ENCODE measurements at regions not wholly inside any gene's neighbourhood (a gene's known extent, or its start where the extent isn't known, plus 50 kb on each side); places are given as distances from the start of the nearest gene placed in this dataset.
"Not testable (repeated sequence)": the region's sequence is repeated elsewhere in the genome, so short reads cannot be mapped to it uniquely, and the experiment has no call there.

DNA sequence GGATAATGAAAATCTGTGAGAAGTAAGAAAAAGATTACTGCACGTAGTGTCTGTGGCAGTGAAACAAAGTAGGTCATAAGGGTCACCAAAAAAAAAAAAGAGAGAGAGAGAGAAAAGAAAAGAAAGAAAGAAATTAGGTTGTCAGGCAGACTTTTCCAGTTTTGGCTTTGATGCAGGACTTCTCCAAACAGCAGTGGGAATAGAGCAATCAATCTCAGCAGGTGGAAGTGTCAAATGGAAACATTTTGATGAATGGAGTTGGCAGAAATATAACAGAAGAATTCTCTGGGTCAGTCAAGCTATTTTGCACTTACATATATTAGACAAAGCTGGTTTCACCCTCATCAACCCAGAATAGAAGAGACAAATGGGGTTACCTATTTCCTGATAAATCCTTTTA is 745.8 kb downstream of the SLC6A15 start:
- DNase-seq: no peak
- intact Hi-C loops (cut with DNase I): no loop called here

DNA sequence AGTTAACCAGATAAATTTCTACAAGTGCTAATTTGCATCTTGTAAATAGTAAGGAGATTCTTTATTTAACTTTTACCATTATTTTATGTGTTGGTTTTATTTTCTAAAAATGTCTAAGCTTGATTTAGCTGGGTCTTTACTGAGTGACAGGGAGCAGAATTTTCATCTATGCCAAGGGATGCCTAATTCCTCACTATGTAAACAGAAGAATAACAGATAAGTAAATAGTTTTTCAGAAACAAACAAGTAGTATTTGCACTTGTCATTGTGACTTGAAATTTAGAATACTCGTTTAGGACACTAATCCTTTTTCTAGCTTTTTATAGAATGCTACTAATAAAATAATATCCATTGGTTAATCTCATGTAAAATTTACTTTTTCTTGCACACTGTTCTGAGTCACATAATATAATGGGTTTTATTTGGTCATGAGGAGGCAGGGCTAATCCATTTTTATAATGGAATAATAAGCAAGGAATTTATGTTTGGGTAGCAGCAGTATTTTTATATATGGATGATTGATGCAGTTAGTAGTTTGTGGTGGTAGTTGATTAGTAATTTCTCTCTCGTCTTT is 746.5 kb downstream of the SLC6A15 start:
- no peak for DNase-seq
- intact Hi-C loops (cut with DNase I): no loop called here

DNA sequence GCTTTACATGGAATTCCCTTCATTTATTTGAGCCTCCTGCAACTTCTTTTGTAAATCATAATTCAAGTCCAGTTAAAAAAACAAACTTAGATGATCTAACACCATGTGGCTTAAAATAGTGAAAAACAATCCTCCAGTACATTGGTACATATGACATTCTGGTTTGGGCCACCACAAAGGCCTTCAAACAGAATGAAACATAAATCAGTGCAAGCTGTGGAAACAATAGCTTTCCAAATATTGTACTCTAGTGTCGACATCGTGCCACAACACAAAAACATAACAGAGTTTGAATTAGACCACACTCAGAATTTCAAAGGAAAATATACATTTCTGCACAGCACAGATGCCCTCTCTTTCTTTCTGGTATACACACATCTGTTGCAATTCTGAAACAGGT is 751.3 kb downstream of the SLC6A15 start:
- DNase-seq: no peak
- intact Hi-C loops (cut with DNase I): no loop called here

DNA sequence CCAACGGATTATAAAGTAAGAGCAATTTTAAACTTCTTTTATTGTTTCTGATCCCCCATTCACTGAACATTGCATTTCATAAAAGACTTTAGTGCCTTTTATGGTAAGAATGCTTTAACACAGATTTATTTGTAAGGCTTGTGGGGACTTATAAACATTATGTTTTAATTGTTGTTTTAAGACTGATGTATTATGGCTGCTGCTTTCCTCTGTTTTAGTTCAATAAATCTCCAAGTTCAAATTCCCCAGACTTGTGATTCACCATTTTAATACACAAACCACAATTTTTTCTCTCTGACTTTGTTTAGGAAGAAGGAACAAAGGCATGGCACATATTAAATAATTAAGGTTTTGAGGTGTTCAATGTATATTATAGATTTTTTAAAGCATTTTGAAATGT is 753.3 kb downstream of the SLC6A15 start:
- intact Hi-C loops (cut with DNase I): no loop called here
- DNase-seq: no peak

DNA sequence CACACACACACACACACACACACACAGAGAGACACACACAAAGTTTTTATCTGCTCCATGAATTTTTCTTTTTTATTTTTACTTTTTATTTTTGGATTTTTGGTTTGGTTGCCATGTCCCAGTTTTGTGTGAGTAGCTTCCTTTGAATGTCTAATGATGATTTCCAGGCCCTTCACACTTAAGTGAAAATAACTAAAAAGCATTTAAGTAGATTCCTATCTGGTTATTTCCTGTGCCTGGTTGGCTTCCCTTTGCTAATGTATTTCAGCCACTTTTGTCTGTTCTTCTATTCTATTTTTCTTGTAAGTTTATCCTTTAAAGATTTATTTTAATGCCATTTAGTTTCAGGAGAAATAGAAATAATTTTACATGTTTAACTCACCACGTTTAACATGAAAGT is 755.4 kb downstream of the SLC6A15 start:
- intact Hi-C loops (cut with DNase I): no loop called here
- DNase-seq: no peak

DNA sequence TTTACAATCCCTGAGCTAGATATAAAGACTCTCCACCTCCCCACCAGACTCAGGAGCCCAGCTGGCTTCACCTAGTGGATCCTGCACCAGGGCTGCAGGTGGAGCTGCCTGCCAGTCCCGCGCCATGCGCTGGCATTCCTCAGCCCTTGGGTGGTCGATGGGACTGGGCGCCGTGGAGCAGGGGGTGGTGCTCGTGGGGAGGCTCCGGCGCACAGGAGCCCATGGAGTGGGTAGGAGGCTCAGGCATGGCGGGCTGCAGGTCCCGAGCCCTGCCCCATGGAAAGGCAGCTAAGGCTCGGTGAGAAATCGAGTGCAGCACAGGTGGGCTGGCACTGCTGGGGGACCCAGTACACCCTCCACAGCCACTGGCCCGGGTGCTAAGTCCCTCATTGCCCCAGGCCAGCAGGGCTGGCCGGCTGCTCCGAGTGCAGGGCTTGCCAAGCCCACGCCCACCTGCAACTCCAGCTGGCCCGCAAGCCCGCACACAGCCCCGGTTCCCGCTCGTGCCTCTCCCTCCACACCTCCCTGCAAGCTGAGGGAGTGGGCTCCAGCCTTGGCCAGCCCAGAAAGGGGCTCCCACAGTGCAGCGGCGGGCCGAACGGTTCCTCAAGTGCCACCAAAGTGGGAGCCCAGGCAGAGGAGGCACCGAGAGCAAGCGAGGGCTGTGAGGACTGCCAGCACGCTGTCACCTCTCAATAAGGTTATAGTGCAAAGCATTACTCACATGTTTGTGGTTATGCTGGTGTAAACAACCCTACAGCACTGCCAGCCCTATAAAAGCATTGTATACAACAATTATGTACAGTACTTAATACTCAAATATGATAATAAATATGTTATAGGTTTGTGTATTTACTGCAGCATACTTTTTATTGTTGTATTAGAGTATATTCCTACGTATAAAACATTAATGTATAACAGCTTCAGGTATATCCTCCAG is 757.3 kb downstream of the SLC6A15 start:
- intact Hi-C loops (cut with DNase I): not testable (repeated sequence)
- peak in 2 of 10 donors; percentile 46 to 81 for DNase-seq

DNA sequence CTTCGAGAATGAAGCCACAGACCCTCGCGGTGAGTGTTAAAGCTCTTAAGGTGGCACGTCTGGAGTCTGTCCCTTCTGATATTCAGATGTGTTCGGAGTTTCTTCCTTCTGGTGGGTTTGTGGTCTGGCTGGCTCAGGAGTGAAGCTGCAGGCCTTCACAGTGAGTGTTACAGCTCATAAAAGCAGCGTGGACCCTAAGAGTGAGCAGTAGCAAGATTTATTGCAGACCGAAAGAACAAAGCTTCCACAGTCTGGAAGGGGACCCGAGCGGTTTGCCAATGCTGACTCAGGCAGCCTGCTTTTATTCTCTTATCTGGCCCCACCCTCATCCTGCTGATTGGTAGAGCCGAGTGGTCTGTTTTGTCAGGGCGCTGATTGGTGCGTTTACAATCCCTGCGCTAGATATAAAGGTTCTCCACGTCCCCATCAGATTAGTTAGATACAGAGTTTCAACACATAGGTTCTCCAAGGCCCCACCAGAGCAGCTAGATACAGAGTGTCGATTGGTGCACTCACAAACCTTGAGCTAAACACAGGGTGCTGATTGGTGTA is 758.1 kb downstream of the SLC6A15 start:
- DNase-seq: peak in 1 of 10 donors; percentile 19
- intact Hi-C loops (cut with DNase I): not testable (repeated sequence)

DNA sequence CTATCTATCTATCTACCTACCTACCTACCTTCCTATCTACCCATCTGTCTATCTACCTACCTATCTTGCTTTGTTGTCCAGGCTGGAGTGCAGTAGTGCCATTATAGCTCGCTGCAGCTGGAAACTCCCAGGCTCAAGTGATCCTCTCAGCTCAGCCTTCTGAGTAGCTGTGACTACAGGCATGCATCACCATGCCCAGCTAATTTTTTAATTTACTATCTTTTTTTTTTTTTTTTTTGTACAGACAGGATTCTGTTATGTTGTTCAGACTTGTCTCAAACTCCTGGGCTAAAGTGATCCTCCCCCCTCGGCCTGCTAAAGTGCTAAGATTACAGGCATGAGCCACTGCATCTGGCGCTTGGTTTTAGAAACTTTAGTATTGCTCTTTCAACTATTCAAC is 762.4 kb downstream of the SLC6A15 start:
- no peak for DNase-seq
- intact Hi-C loops (cut with DNase I): no loop called here

DNA sequence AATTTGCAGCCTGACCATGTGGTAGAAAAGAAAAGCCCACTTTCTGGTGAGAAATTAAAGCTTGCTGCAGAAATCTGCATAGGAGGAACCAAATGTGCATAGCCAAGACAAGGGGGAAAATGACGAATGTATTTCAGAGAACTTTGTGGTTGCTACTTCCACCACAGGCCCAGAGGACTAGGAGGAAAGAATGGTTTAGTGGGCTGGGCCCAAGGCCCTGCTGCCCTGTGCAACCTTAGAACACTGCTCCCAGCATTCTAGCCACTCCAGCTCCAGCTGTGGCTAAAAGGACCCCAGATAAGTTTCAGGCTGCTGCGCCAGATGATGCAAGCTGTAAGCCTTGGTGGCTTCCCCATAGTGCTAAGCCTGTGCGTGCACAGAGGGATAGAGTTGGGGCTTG is 764.3 kb downstream of the SLC6A15 start:
- intact Hi-C loops (cut with DNase I): no loop called here
- no peak for DNase-seq

DNA sequence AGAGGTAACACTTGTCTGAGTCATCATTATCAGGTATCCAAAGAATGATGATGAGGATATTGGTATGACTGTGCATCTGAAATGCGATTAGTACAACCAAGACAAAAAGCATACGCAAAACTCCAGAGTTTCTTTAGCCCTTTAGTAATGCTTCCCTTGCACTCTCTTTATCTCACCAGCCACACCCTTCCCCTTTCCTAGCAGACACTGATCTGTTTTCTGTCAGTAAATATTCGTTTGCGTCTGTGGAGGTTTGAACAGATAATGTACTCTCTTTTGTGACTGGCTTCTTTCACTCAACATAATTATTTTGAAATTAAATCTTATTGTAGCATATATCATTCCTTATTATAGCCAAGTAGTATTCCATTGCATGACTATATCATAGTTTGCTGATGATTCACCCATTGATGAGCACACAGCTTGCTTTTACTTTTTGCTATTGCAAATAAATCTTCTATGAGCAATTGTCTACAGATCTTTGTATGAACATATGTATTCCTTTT is 775.7 kb downstream of the SLC6A15 start:
- intact Hi-C loops (cut with DNase I): no loop called here
- DNase-seq: no peak

DNA sequence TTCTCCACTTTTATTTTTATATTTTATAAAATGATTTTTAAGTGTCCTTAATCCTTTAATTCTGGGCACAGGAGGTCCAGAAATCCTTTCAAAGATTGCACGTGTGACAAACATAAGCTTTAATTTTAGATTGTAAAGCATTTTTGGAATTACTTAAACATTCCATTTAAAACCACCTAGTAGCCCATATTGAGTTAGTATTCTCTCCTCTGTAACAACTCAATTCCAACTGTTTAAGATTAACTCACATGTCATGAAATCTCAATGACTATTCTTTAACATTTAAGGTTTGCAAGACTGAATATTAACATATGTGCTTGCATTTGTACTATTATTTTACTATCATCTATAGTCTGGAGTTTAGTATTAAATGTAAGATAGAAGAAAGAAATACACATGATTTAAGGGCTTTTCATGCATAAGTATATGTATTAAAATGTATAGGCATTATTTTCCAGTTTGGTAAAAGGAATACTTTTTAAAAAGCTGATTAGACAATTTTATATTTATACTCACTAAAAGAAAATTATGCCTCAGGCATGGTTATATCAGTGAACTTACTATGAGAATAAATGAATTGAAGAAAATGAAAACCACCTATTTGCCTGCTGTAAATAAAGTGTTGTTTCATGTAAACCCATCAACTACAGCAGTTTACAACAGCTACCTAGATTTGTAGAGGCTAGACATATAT is 776.9 kb downstream of the SLC6A15 start:
- DNase-seq: no peak
- intact Hi-C loops (cut with DNase I): no loop called here

DNA sequence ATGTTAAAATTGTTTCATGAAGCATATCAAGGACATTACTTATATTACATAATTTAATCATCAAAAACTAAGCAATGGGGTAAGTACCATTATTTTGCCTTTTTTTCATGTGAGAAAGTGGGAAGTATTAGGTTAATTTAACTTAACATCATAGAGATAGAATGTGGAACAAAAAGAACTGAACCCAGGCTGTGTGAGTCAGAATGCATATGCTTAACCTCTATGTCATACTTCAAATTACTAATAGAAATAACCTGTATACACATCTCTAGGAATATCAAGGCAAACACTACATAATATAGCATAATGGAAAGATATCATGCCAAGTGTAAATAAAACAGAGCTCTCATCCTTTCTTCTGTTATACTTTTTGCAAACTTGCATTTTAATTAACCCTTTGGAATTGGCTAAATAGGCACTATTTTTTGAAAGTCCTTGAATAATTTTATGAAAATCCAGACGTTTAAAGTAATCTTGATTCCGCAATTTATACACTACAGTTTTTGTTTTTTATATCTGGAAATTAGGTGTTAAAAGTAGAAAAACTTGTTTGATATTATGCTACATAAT is 777.7 kb downstream of the SLC6A15 start:
- no peak for DNase-seq
- intact Hi-C loops (cut with DNase I): no loop called here

DNA sequence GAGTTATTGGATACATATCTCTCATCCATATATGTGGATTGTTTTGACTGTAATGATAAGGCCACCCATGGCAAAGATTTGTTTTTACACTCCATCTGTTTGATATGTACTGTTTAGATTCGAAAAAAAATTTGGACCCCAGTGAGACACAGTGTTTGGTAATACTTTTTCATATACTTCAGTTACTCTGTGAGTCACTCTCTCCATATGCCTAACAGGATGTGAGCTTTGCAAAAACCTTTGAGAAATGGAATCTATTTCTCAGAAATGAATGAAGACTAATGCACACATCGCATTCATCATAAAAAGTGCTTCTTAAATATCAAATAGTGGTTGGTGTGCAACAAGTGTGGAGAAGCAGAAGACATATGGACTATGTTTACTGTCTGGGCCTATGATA is 781.5 kb downstream of the SLC6A15 start:
- no peak for DNase-seq
- intact Hi-C loops (cut with DNase I): no loop called here

DNA sequence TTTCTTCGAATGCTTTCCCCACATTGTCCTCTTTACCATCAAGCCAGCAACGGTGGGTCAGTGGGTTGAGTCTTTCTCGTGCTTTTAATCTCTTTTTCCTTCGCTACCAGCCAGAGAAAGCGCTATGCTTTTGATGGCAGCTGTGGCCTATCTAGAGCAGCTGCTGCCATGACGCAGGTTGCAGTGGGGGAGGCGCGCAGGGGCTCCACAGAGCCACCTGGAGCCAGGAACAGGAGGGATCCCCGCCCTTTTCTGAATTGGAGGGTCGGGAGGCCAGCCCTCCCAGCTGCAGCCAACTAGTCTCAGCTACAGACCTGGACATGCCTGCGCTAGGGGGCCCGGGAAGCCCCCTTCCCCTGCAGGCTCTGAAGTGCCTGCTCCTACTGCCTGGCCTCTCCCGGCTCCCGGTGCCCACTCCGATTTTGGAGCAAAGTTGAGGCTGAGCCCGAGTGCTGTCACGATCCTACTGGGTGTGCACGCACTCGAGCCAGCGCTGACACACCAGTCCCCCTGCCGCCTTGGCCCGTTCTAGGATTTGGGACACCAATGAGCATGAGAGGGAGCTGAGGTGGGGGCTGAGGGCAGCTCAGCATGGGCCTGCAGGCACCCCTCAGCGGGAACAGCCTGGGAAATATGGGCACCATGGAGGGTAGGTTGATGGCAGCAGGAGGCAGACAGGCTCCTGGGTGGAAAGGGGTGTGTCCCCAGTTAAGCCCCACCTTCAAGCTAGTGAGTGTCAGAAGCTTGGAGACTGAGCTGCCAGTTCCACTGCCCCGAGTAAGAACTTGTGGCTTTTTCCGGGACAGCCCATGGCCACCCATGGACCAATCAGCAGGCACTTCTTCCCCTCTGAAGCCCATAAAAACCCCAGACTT is 784.2 kb downstream of the SLC6A15 start:
- intact Hi-C loops (cut with DNase I): no loop called here
- DNase-seq: peak in 3 of 10 donors; percentile 63 to 66 (median 65)

DNA sequence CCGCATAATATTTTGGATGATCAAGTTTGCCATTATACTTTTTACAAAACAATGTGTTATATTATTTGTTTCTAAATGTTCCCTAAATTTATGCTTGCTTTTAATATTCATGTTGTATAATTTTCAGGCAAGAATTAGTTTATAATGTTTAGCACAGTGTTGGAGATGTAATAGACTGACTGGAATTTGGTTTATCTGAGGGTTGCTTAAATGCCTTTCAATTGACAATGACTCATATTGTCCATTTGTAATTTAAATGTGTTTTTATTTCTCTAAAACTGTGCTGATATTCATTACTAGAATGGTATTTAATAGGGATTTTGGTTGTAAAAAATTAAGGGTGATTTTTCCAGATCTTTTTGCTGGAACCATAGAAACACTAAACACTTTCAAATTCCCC is 788.4 kb downstream of the SLC6A15 start:
- no peak for DNase-seq
- intact Hi-C loops (cut with DNase I): no loop called here

DNA sequence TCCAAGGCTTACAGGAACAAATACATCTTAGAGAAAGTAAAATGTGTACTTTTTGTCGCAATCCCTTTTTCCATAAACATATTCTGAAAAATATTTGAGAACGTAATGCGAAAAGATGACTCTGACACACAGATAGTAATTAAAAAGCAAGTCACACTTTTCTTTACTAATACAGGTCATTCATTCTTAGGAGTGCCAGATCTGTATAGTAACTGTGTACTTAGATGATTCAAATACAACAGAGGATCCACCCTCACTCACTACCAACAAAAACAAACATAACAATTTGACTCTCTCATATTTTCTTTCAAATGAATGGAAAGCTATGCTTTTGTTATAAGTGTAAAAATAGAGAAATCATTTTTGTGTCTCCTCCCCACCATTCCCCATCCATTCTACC is 795.4 kb downstream of the SLC6A15 start:
- intact Hi-C loops (cut with DNase I): no loop called here
- DNase-seq: no peak

DNA sequence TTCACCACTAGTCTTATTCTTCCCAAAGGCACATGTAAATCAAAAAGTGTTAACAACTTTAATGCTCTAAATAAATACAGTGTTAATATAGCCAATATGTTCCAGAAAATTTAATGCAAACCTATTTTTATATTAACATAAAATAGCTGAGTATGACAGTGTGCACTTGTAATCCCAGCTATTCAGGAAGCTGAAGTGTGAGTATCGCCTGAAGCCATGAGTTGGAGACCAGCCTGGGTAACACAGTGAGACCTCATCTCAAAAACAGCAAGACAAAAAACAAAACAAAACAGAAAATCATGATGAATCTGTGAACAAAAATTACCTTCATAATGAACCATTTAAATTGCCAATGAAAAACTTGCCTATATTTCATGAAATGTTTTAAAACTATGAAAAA is 798.9 kb downstream of the SLC6A15 start:
- DNase-seq: no peak
- intact Hi-C loops (cut with DNase I): no loop called here

DNA sequence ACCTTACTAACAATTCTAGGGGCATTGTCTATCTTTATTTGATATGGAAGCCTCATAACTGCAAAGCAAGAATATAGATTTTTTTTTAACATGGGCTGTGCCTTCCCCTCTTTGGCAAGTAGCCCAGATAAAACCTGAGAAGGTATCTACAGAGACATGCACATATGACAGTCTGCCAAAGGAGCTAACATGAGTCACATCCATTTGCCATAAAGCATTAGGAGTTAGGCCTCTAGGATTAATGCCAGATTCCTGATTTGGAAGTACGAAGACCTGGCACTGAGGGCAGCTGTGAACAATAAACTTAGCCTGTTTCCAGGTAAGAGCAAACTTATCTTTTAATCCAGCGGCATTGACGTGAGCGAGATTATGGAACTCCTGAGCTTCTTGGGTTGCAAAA is 808.7 kb downstream of the SLC6A15 start:
- intact Hi-C loops (cut with DNase I); DNase-seq: not testable (repeated sequence)

DNA sequence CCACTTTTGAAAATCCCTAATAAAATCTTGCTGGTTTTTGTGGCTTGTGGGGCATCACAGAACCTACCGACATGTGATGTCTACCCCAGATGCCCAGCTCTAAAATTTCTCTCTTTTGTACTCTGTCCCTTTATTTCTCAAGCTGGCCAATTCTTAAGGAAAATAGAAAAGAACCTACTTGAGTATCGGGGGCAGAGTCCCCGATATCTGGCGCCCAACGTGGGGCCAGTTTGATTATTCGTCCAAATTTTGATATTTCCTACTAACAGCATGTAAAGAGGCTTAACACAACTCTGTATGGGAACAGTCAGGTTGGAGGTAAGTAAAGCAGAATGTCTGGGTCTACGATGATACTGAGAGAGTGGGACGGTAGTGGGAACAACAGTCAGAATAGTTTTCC is 810.6 kb downstream of the SLC6A15 start:
- intact Hi-C loops (cut with DNase I); DNase-seq: not testable (repeated sequence)

DNA sequence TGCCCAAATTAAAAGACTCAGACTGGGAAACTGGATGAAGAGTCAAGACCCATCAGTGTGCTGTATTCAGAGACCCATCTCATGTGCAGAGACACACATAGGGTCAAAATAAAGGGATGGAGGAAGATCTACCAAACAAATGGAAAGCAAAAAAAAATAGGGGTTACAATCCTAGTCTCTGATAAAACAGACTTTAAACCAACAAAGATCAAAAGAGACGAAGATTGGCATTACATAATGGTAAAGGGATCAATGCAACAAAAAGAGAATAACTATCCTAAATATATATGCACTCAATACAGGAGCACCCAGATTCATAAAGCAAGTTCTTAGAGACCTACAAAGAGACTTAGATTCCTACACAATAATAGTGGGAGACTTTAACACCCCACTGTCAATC is 813.0 kb downstream of the SLC6A15 start:
- intact Hi-C loops (cut with DNase I); DNase-seq: not testable (repeated sequence)
